Mammary epithelial cell (primary cell): ENCODE measurements at regions not wholly inside any gene's neighbourhood (a gene's known extent, or its start where the extent isn't known, plus 50 kb on each side); places are given as distances from the start of the nearest gene placed in this dataset.

ENCODE experiments used
- CTCF ChIP-seq, 2 donors: IDR thresholded peaks in 1 of 2; conservative IDR thresholded peaks in 1 of 2; 2 replicates each; pipeline ENCODE4 v1.5.1; 2011 to 2012; ENCODE audit warnings: inconsistent platforms in 2 of 2, low read length in 2 of 2, mild to moderate bottlenecking in 2 of 2, control low read depth in 1 of 2, low read depth in 1 of 2; ENCODE audit not compliant: insufficient read depth in 1 of 2; ENCODE audit errors: extremely low read depth in 1 of 2
- EZH2 ChIP-seq: IDR thresholded peaks from 2 replicates; pipeline ENCODE4 v1.6.1; 2012; ENCODE audit warnings: low read length, inconsistent platforms, borderline replicate concordance

GRCh38 chr11:45585205-45585604 is 80.2 kb downstream of the CHST1 start:
- TF ChIP-seq CTCF (conservative IDR thresholded peaks at IDR 0.05 in 1 of 2, IDR thresholded peaks at IDR 0.05 in 1 of 2; ENCODE audit: extremely low read depth in 1 of 2, insufficient read depth in 1 of 2, low read depth in 1 of 2, low read length in 2 of 2), result no peak
- no peak for TF ChIP-seq EZH2
